22Rv1 (cell line): ENCODE measurements at regions not wholly inside any gene's neighbourhood (a gene's known extent, or its start where the extent isn't known, plus 50 kb on each side); places are given as distances from the start of the nearest gene placed in this dataset.

Experiments
- CTCF ChIP-seq: fragments of 450-650 bp; IDR thresholded peaks from 2 replicates; pipeline ENCODE4 v1.5.1; 2017; ENCODE audit warnings: mild to moderate bottlenecking
- ZFX ChIP-seq: fragments of 450-650 bp; IDR thresholded peaks from 2 replicates; pipeline ENCODE4 v1.6.1; 2017; ENCODE audit warnings: antibody characterized with exemption, borderline replicate concordance

DNA sequence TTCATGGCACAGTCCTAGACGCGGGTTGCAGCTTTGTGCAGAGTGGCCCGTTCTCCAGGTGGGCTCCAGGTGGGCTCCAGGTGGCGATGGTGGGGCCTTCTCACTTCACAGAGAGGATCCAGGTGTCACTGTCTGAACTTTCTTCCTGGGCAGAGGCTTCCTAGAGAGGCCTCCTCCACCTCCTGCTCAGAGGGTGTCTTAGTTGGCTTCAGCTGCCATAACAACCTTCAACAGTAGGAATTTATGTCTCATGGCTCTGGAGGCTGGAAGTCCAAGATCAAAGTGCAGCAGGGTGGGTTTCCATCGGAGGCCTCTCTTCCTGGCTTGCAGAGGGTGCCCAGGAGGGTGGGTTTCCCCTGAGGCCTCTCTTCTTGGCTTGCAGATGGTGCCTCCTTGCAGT is 125.1 kb downstream of the GLRX3 start:
- TF ChIP-seq CTCF, result no peak
- TF ChIP-seq ZFX, result no peak
